ENCODE measurements at regions not wholly inside any gene's neighbourhood (a gene's known extent, or its start where the extent isn't known, plus 50 kb on each side); places are given as distances from the start of the nearest gene placed in this dataset.

DNA sequence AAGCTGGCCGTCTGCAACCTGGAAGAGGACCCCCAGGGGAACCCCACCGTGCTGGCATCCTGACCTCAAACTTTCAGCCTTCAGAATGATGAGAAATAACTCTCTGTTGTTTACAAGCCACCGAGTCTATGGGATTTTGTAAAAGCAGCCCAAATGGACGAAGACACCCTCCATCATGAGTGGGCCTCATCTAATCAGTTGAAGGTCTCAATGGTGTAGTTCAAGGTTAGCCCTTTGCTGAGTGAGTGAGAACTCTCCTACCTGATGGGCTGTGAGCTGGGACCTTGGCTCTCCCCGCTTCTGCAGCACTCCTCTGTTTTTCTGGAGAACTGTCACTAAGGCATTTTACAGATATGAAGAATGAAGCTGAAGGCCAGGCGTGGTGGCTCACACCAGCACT, 325.9 kb upstream of the TNRC6C start:
- TF ChIP-seq ZNF274 (IDR thresholded peaks at IDR 0.05; ENCODE audit: borderline replicate concordance, extremely low read depth, low read length) (no peak), SUZ12 (IDR thresholded peaks at IDR 0.05; ENCODE audit: low read length) (no peak), NRF1 (IDR thresholded peaks at IDR 0.05; ENCODE audit: low read depth, low read length) (no peak), RAD21 (IDR thresholded peaks at IDR 0.05 in 1 of 2, conservative IDR thresholded peaks at IDR 0.05 in 1 of 2; ENCODE audit: low read depth in 2 of 2, low read length in 2 of 2) (no peak)
